AG10803 (cell line): ENCODE measurements at regions not wholly inside any gene's neighbourhood (a gene's known extent, or its start where the extent isn't known, plus 50 kb on each side); places are given as distances from the start of the nearest gene placed in this dataset.

Experiments
- DNase-seq: peaks from one replicate; pipeline ENCODE4 v3.0.0; 2010; ENCODE audit warnings: low read depth
- H3K4me3 ChIP-seq: 2 replicates; pipeline ENCODE4 v1.5.1; 2011; ENCODE audit warnings: mild to moderate bottlenecking, low read length, control low read depth
- CTCF ChIP-seq: conservative IDR thresholded peaks from 2 replicates; pipeline ENCODE4 v1.5.1; 2011; ENCODE audit warnings: mild to moderate bottlenecking, low read length, control low read depth, inconsistent platforms

GRCh38 chr11:103530257-103530656 lies 421.0 kb downstream of the DYNC2H1 start:
- no peak overlapping the region for H3K4me3 ChIP-seq
- TF ChIP-seq CTCF, result no peak
- no peak for DNase-seq

- TF ChIP-seq CTCF, result no peak
- peak; percentile 83 for DNase-seq
- H3K4me3 ChIP-seq, result no peak overlapping the region
Measured at GRCh38 chr11:103532133-103532788, 423.0 kb downstream of the DYNC2H1 start.

- no peak for DNase-seq
- H3K4me3 ChIP-seq, result no peak overlapping the region
- no peak for TF ChIP-seq CTCF
Measured at GRCh38 chr11:103534191-103534590, 425.0 kb downstream of the DYNC2H1 start.

GRCh38 chr11:103534959-103535358 lies 425.7 kb downstream of the DYNC2H1 start:
- no peak for TF ChIP-seq CTCF
- DNase-seq, result no peak
- no peak overlapping the region for H3K4me3 ChIP-seq

- no peak overlapping the region for H3K4me3 ChIP-seq
- TF ChIP-seq CTCF, result no peak
- DNase-seq, result no peak
Measured at GRCh38 chr11:103536335-103536722, 427.1 kb downstream of the DYNC2H1 start.

- TF ChIP-seq CTCF, result peak; percentile 66
- no peak overlapping the region for H3K4me3 ChIP-seq
- DNase-seq, result peak; percentile 32
Measured at GRCh38 chr11:103537904-103538502, 428.8 kb downstream of the DYNC2H1 start.

GRCh38 chr11:103539166-103539565 lies 429.9 kb downstream of the DYNC2H1 start:
- no peak for DNase-seq
- no peak overlapping the region for H3K4me3 ChIP-seq
- no peak for TF ChIP-seq CTCF
